K562 (cell line): ENCODE measurements at regions not wholly inside any gene's neighbourhood (a gene's known extent, or its start where the extent isn't known, plus 50 kb on each side); places are given as distances from the start of the nearest gene placed in this dataset.

Experiments used
- ATAC-seq: fragments of 200-7000 bp; cut with Tn5 transposase; 3 replicates; pipeline ENCODE4 v1.9.1; 2020; ENCODE audit warnings: moderate library complexity
- BruUV-seq: library from RNA; stranded (reverse); fragments of 400-500 nt; replicated peaks from 2 replicates; lab custom pipeline; 2021; lab: Mats Ljungman, UMichigan
- CTCF ChIA-PET: fragments of 300-600 bp; formaldehyde crosslinking; extraction: SDS; loops from one replicate; lab custom pipeline; 2021; ENCODE audit warnings: low intra/inter-chr PET ratio; lab: Yijun Ruan, JAX
- POLR2A ChIA-PET: fragments of 300-600, 350-650 bp; sonication (Branson Sonifier 250); formaldehyde crosslinking; extraction: SDS; loops from one replicate; lab custom pipeline; 2021; ENCODE audit warnings: antibody characterized with exemption, inconsistent platforms; lab: Yijun Ruan, JAX
- DNase-seq, 4 experiments: peaks; one replicate each; pipeline versions ENCODE4 v3.0.0 to v3.0.0-alpha.2; 2011 to 2018; ENCODE audit warnings: low spot score in 3 of 4, mixed read lengths in 3 of 4; ENCODE audit errors: extremely low read depth in 1 of 4
- FAIRE-seq: peaks from 2 replicates; lab custom pipeline; 2011; peaks lifted over from hg19 to GRCh38; lab: Jason Lieb, UNC
- H2AFZ ChIP-seq: 2 replicates; pipeline ENCODE4 v1.6.0; 2011; ENCODE audit warnings: low read depth, low read length, control low read depth, inconsistent platforms
- H3K27ac ChIP-seq: fragments of 200-600 bp; 3 replicates; pipeline ENCODE4 v1.8.0; 2011; ENCODE audit warnings: low read depth, mild to moderate bottlenecking, control low read depth, inconsistent platforms, low read length, moderate library complexity, mixed read lengths; ENCODE audit errors: extremely low read depth
- H3K27me3 ChIP-seq, 2 experiments: fragments of 300-600 bp in 1 of 2; 2 replicates in 1 of 2; 3 replicates in 1 of 2; pipeline versions ENCODE4 v1.6.0 to v1.8.0; 2011; ENCODE audit warnings: inconsistent platforms in 2 of 2, low read length in 2 of 2, mild to moderate bottlenecking in 1 of 2, mixed read lengths in 1 of 2, moderate library complexity in 1 of 2; ENCODE audit not compliant: control insufficient read depth in 2 of 2, insufficient read depth in 2 of 2
- H3K36me3 ChIP-seq: fragments of 300-600 bp; 3 replicates; pipeline ENCODE4 v1.8.0; 2011; ENCODE audit warnings: mild to moderate bottlenecking, low read length, inconsistent platforms; ENCODE audit not compliant: control insufficient read depth, insufficient read depth
- H3K4me1 ChIP-seq, 2 experiments: fragments of 200-600 bp in 1 of 2; replicated peaks in 1 of 2; 2 replicates in 1 of 2; 3 replicates in 1 of 2; pipeline versions ENCODE4 v1.5.1 to v1.8.0; 2011; ENCODE audit warnings: inconsistent platforms in 2 of 2, low read length in 2 of 2, mild to moderate bottlenecking in 1 of 2, mixed read lengths in 1 of 2, moderate library complexity in 1 of 2; ENCODE audit not compliant: control insufficient read depth in 2 of 2, insufficient read depth in 2 of 2
- H3K4me2 ChIP-seq: 2 replicates; pipeline ENCODE4 v1.6.1; 2011; ENCODE audit warnings: low read length, control low read depth, inconsistent platforms, mixed read lengths; ENCODE audit not compliant: insufficient read depth
- H3K4me3 ChIP-seq: fragments of 200-600 bp; sonication (generic), shearing (Covaris generic); 2 replicates; pipeline ENCODE4 v1.5.1; 2016; ENCODE audit warnings: control low read depth, inconsistent platforms
- H3K79me2 ChIP-seq: fragments of 200-600 bp; 3 replicates; pipeline ENCODE4 v1.8.0; 2011; ENCODE audit warnings: low read length, inconsistent platforms; ENCODE audit not compliant: control insufficient read depth, insufficient read depth
- H3K9ac ChIP-seq, 2 experiments: 2 replicates each; pipeline versions ENCODE4 v1.6.0 to v1.6.1; 2011; ENCODE audit warnings: low read depth in 2 of 2, low read length in 2 of 2, control low read depth in 1 of 2, inconsistent platforms in 1 of 2, mild to moderate bottlenecking in 1 of 2, mixed read lengths in 1 of 2; ENCODE audit not compliant: insufficient read depth in 1 of 2
- H3K9me1 ChIP-seq: one replicate; pipeline ENCODE4 v1.6.0; 2011; ENCODE audit warnings: inconsistent platforms, mild to moderate bottlenecking, low read length, moderate library complexity; ENCODE audit not compliant: control insufficient read depth, insufficient read depth
- H3K9me3 ChIP-seq: replicated peaks from 2 replicates; pipeline ENCODE4 v1.5.1; 2011; ENCODE audit warnings: low read depth, low read length, inconsistent platforms; ENCODE audit not compliant: control insufficient read depth, insufficient read depth
- H4K20me1 ChIP-seq: replicated peaks from 2 replicates; pipeline ENCODE4 v1.6.1; 2011; ENCODE audit warnings: low read length, inconsistent platforms, mixed read lengths; ENCODE audit not compliant: control insufficient read depth, insufficient read depth
- CBFA2T3 ChIP-seq: fragments of 450-650 bp; IDR thresholded peaks from 2 replicates; pipeline ENCODE4 v1.6.1; 2017
- EGR1 ChIP-seq: fragments of 450-650 bp; conservative IDR thresholded peaks from 2 replicates; pipeline ENCODE4 v1.6.1; 2017; ENCODE audit warnings: mild to moderate bottlenecking
- KAT2B ChIP-seq: IDR thresholded peaks from one replicate; pipeline ENCODE4 v1.6.1; 2012; ENCODE audit warnings: low read depth, mild to moderate bottlenecking, control low read depth, inconsistent platforms, low read length, moderate library complexity
- MXD1 ChIP-seq: fragments of 250-450 bp; sonication (Bioruptor Pico); IDR thresholded peaks from 2 replicates; pipeline ENCODE4 v1.8.0; 2021; ENCODE audit warnings: borderline replicate concordance, mild to moderate bottlenecking, moderate library complexity; ENCODE audit not compliant: poor library complexity, severe bottlenecking
- PHB2 ChIP-seq: fragments of 450-650 bp; IDR thresholded peaks from 2 replicates; pipeline ENCODE4 v1.6.1; 2017; ENCODE audit warnings: low read depth
- SETDB1 ChIP-seq: IDR thresholded peaks from one replicate; pipeline ENCODE4 v1.6.1; 2012; ENCODE audit warnings: low read length, control low read depth, inconsistent platforms
- ZHX1 ChIP-seq: fragments of 150-350 bp; conservative IDR thresholded peaks from 2 replicates; pipeline ENCODE4 v1.6.1; 2014; ENCODE audit warnings: low read length
- ZNF232 ChIP-seq: sonication (generic); formaldehyde crosslinking; IDR thresholded peaks from 2 replicates; pipeline ENCODE4 v1.8.0; 2022; ENCODE audit warnings: mild to moderate bottlenecking, missing genetic modification reagents
- ZNF280B ChIP-seq: fragments of 250-450 bp; sonication (Bioruptor Pico); IDR thresholded peaks from 2 replicates; pipeline ENCODE4 v1.5.1; 2021; ENCODE audit warnings: mild to moderate bottlenecking
- ZNF512 ChIP-seq: IDR thresholded peaks from 2 replicates; pipeline ENCODE4 v1.6.1; 2016; ENCODE audit warnings: missing genetic modification characterization, missing compliant biosample characterization
- ZNF75A ChIP-seq: fragments of 450-650 bp; formaldehyde crosslinking; IDR thresholded peaks from 2 replicates; pipeline ENCODE4 v1.4.0; 2020; ENCODE audit warnings: mild to moderate bottlenecking
- WGBS: fragments of 100-300 bp; shearing (Covaris generic); methylation state at CpG from one replicate; pipeline ENCODE4 v1.1.6; 2016; ENCODE audit warnings: low coverage, mixed read lengths; ENCODE audit not compliant: insufficient coverage; ENCODE audit errors: missing lambda C conversion rate; 5-methylcytosine and 5-hydroxymethylcytosine counted together
- in situ Hi-C: fragments of 300-500 bp; cut with MboI; formaldehyde crosslinking; loops from 4 replicates; pipeline ENCODE4 v1.15.0; 2018; ENCODE audit warnings: inconsistent platforms, mixed read lengths
- intact Hi-C: fragments of 100-400 bp; cut with micrococcal nuclease; formaldehyde crosslinking; loops from 2 replicates; pipeline ENCODE4 v1.14.2; 2022

- no peak for TF ChIP-seq ZNF232 (CRISPR knock-in tag)
- no peak for TF ChIP-seq ZNF280B
- no peak for TF ChIP-seq SETDB1
Observed at GRCh38 chr18:43524260-43524659, 247.0 kb upstream of the SYT4 start (continued).

- H3K9me1 ChIP-seq, result no peaks in the 10 kb centered on the region
- no peaks in the 10 kb centered on the region for H3K36me3 ChIP-seq
- no peaks in the 10 kb centered on the region for H3K4me1 ChIP-seq
- ChIA-PET CTCF (no interaction called here), POLR2A (no interaction called here)
- H3K9ac ChIP-seq, result no peak overlapping the region
- H3K4me2 ChIP-seq, result no peak overlapping the region
- no peak for TF ChIP-seq KAT2B
- no peak for TF ChIP-seq CBFA2T3
- no peak for TF ChIP-seq ZHX1
- TF ChIP-seq ZNF512 (tag), result no peak
- no peak for TF ChIP-seq PHB2
- TF ChIP-seq EGR1, result no peak
- no peak for TF ChIP-seq MXD1 (CRISPR knock-in tag)
- no peak for TF ChIP-seq ZNF75A (CRISPR knock-in tag)
- H3K79me2 ChIP-seq, result no peaks in the 10 kb centered on the region
- no CpG with 5 or more reads among the region's 2 CpGs for whole genome bisulfite sequencing
- H2AFZ ChIP-seq, result no peak overlapping the region
- H3K9me3 ChIP-seq, result no peaks in the 10 kb centered on the region
- in situ Hi-C loops, result no loop called here
- ATAC-seq, result no peak
- H3K4me3 ChIP-seq, result no peak overlapping the region
- H4K20me1 ChIP-seq, result no peaks in the 10 kb centered on the region
- H3K27me3 ChIP-seq, result no peaks in the 10 kb centered on the region
- no peak for DNase-seq
- intact Hi-C loops, result no loop called here
- H3K27ac ChIP-seq, result no peak overlapping the region
- no peak for FAIRE-seq
- BruUV-seq, result no TSS peak
Observed at GRCh38 chr18:43525169-43525568, 247.9 kb upstream of the SYT4 start.
